Fibroblast of lung (primary cell): ENCODE measurements at regions not wholly inside any gene's neighbourhood (a gene's known extent, or its start where the extent isn't known, plus 50 kb on each side); places are given as distances from the start of the nearest gene placed in this dataset.

Experiments
- CTCF ChIP-seq, 2 donors: IDR thresholded peaks in 1 of 2; conservative IDR thresholded peaks in 1 of 2; 1 replicate in 1 of 2; 2 replicates in 1 of 2; pipeline ENCODE4 v1.5.1; 2011 to 2012; ENCODE audit warnings: low read length in 2 of 2, control low read depth in 1 of 2, inconsistent platforms in 1 of 2, low read depth in 1 of 2, mild to moderate bottlenecking in 1 of 2
- EZH2 ChIP-seq: IDR thresholded peaks from 2 replicates; pipeline ENCODE4 v1.5.1; 2012; ENCODE audit warnings: low read length, control low read depth, mild to moderate bottlenecking; ENCODE audit errors: missing control alignments

- TF ChIP-seq EZH2 = no peak
- TF ChIP-seq CTCF (conservative IDR thresholded peaks at IDR 0.05 in 1 of 2, IDR thresholded peaks at IDR 0.05 in 1 of 2; ENCODE audit: low read depth in 1 of 2, low read length in 2 of 2) = no peak
Observed at GRCh38 chr3:71924721-71925120, 139.8 kb upstream of the PROK2 start.
